Uterus (tissue), 3 donors: ENCODE measurements at regions not wholly inside any gene's neighbourhood (a gene's known extent, or its start where the extent isn't known, plus 50 kb on each side); places are given as distances from the start of the nearest gene placed in this dataset.
"Not testable (repeated sequence)": the region's sequence is repeated elsewhere in the genome, so short reads cannot be mapped to it uniquely, and the experiment has no call there.

Source experiments
- DNase-seq, 2 donors: peaks; one replicate each; pipeline ENCODE4 v3.0.0-alpha.2; 2019 to 2020
- H3K27ac ChIP-seq, 2 donors: fragments of 200-600 bp; sonication (generic); 1 replicate in 1 of 2; 2 replicates in 1 of 2; pipeline ENCODE4 v1.5.1; 2016 to 2018
- H3K27me3 ChIP-seq, 2 donors: fragments of 200-600 bp; sonication (generic); one replicate each; pipeline ENCODE4 v1.5.1; 2018 to 2019; ENCODE audit warnings: control low read depth in 1 of 2
- H3K36me3 ChIP-seq, 2 donors: fragments of 200-600 bp; sonication (generic); one replicate each; pipeline ENCODE4 v1.5.1; 2019; ENCODE audit warnings: control low read depth in 1 of 2
- H3K4me1 ChIP-seq, 2 donors: fragments of 200-600 bp; sonication (generic); one replicate each; pipeline ENCODE4 v1.5.1; 2018 to 2019; ENCODE audit warnings: control low read depth in 1 of 2
- H3K4me3 ChIP-seq, 2 donors: fragments of 200-600 bp; sonication (generic); 1 replicate in 1 of 2; 2 replicates in 1 of 2; pipeline ENCODE4 v1.5.1; 2018 to 2019; ENCODE audit warnings: mild to moderate bottlenecking in 1 of 2
- H3K9me3 ChIP-seq, 2 donors: fragments of 200-600 bp; sonication (generic); one replicate each; pipeline ENCODE4 v1.5.1; 2019; ENCODE audit warnings: control low read depth in 1 of 2
- POLR2A ChIP-seq, 2 donors: fragments of 450-650 bp; IDR thresholded peaks; one replicate each; pipeline ENCODE4 v1.6.1; 2016; ENCODE audit warnings: antibody characterized with exemption in 2 of 2, mild to moderate bottlenecking in 1 of 2, moderate library complexity in 1 of 2
- intact Hi-C: fragments of 100-400 bp; cut with DNase I; formaldehyde crosslinking; loops from one replicate; pipeline ENCODE4 v1.15.1; 2023; ENCODE audit warnings: low total_unique reads
- TF ChIP-seq, protein P1 (sequence below), 4 experiments: fragments of 200-600 bp in 2 of 4; fragments of 450-650 bp in 2 of 4; sonication (generic) in 2 of 4; IDR thresholded peaks; one replicate each; pipeline ENCODE4 v1.5.1; 2016 to 2019; ENCODE audit warnings: antibody characterized with exemption in 4 of 4, mild to moderate bottlenecking in 2 of 4, moderate library complexity in 1 of 4
- donor health status: DM: yes; HTN: yes; CAD: no.

- H3K36me3 ChIP-seq, result no peaks in the 10 kb centered on the region
- H3K4me1 ChIP-seq, result no peaks in the 10 kb centered on the region
- H3K4me3 ChIP-seq, result no peak overlapping the region
- intact Hi-C loops, result no loop called here
- H3K27me3 ChIP-seq, result no peaks in the 10 kb centered on the region
- H3K27ac ChIP-seq, result no peak overlapping the region
- no peak for DNase-seq
- TF ChIP-seq POLR2A (IDR thresholded peaks at IDR 0.05), result no peak
- TF ChIP-seq, protein P1, sequence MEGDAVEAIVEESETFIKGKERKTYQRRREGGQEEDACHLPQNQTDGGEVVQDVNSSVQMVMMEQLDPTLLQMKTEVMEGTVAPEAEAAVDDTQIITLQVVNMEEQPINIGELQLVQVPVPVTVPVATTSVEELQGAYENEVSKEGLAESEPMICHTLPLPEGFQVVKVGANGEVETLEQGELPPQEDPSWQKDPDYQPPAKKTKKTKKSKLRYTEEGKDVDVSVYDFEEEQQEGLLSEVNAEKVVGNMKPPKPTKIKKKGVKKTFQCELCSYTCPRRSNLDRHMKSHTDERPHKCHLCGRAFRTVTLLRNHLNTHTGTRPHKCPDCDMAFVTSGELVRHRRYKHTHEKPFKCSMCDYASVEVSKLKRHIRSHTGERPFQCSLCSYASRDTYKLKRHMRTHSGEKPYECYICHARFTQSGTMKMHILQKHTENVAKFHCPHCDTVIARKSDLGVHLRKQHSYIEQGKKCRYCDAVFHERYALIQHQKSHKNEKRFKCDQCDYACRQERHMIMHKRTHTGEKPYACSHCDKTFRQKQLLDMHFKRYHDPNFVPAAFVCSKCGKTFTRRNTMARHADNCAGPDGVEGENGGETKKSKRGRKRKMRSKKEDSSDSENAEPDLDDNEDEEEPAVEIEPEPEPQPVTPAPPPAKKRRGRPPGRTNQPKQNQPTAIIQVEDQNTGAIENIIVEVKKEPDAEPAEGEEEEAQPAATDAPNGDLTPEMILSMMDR (IDR thresholded peaks at IDR 0.05), result no peak
- peaks cover 0 to 4% of the 10 kb centered on the region in 2 donors for H3K9me3 ChIP-seq
Measured at GRCh38 chr2:239647052-239647819, 246.4 kb upstream of the HDAC4 start.

- TF ChIP-seq POLR2A (IDR thresholded peaks at IDR 0.05), result no peak
- TF ChIP-seq, protein P1 (IDR thresholded peaks at IDR 0.05), result no peak
- Histone ChIP-seq H3K4me3 (no peak overlapping the region), H3K27ac (no peak overlapping the region), H3K4me1 (no peaks in the 10 kb centered on the region), H3K27me3 (no peaks in the 10 kb centered on the region), H3K9me3 (peaks cover 0 to 4% of the 10 kb centered on the region in 2 donors), H3K36me3 (no peaks in the 10 kb centered on the region)
- DNase-seq, result no peak
- intact Hi-C loops, result no loop called here
Measured at GRCh38 chr2:239646184-239646583, 245.4 kb upstream of the HDAC4 start.

DNA sequence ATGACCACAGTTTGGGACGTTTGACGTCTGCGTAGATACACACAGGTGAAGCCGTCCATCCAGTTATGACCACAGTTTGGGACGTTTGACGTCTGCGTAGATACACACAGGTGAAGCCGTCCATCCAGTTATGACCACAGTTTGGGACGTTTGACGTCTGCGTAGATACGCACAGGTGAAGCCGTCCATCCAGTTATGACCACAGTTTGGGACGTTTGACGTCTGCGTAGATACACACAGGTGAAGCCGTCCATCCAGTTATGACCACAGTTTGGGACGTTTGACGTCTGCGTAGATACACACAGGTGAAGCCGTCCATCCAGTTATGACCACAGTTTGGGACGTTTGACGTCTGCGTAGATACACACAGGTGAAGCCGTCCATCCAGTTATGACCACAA is 243.8 kb upstream of the HDAC4 start:
- H3K9me3 ChIP-seq, H3K36me3 ChIP-seq, DNase-seq, intact Hi-C loops, H3K27me3 ChIP-seq, H3K27ac ChIP-seq, H3K4me1 ChIP-seq, H3K4me3 ChIP-seq: not testable (repeated sequence)

GRCh38 chr2:239644011-239644410 is 243.2 kb upstream of the HDAC4 start:
- Histone ChIP-seq H3K4me3 (no peak overlapping the region), H3K36me3 (no peaks in the 10 kb centered on the region), H3K27ac (no peak overlapping the region), H3K4me1 (no peaks in the 10 kb centered on the region), H3K27me3 (no peaks in the 10 kb centered on the region), H3K9me3 (no peaks in the 10 kb centered on the region)
- TF ChIP-seq, protein P1 (IDR thresholded peaks at IDR 0.05), result no peak
- TF ChIP-seq POLR2A (IDR thresholded peaks at IDR 0.05), result no peak
- intact Hi-C loops, result no loop called here
- no peak for DNase-seq

GRCh38 chr2:239642406-239643004 is 241.7 kb upstream of the HDAC4 start:
- no peaks in the 10 kb centered on the region for H3K27me3 ChIP-seq
- intact Hi-C loops, result no loop called here
- H3K4me1 ChIP-seq, result no peaks in the 10 kb centered on the region
- no peaks in the 10 kb centered on the region for H3K9me3 ChIP-seq
- H3K36me3 ChIP-seq, result no peaks in the 10 kb centered on the region
- no peak overlapping the region for H3K27ac ChIP-seq
- DNase-seq, result no peak
- TF ChIP-seq, protein P1 (IDR thresholded peaks at IDR 0.05), result no peak
- TF ChIP-seq POLR2A (IDR thresholded peaks at IDR 0.05), result no peak
- no peak overlapping the region for H3K4me3 ChIP-seq

DNA sequence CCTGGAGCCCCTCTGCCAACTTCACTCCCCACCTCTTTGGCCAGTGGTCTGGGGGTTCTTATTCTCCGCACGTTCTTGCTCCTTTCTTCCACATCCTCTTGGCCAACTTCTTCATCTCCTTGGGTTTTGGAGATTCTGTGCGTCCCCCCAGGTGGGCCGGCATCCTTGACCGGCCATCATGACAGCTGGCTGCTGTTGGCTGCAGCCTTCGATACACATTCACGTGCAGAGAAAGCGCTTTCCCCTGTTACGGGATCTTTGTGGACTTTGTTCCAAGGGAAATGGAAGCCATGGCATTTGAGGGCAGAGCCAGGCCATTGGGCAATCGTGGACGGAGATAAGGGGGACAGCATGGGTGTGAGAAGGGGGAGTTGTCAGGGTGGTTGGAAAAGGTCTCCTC is 241.1 kb upstream of the HDAC4 start:
- H3K4me1 ChIP-seq, H3K4me3 ChIP-seq, DNase-seq, H3K27me3 ChIP-seq, H3K9me3 ChIP-seq, H3K36me3 ChIP-seq, H3K27ac ChIP-seq, intact Hi-C loops: not testable (repeated sequence)
